ENCODE measurements at regions not wholly inside any gene's neighbourhood (a gene's known extent, or its start where the extent isn't known, plus 50 kb on each side); places are given as distances from the start of the nearest gene placed in this dataset.

DNA sequence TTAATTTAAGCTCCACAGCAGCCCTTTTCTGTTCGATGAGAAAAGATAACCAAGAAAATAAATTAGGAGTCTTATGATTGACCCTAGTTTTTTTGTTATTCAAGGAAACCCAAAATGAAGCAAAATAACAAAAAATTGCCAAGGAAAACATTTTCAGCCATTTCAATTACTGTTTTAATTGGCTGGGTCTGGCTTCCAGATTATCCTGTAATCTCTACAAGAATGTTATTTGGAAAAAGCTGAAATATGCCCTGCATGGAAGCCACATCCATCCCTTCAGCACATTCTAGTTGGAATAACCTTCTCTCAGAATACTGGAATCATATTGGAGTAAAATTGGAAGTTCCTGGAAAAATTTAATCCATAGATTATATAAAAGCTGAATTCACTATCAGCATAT is 191.1 kb upstream of the CCN2 start:
- no peak for ATAC-seq (ENCODE audit: insufficient number of reproducible peaks, low FRiP score, low read depth)
- DNase-seq (ENCODE audit: low spot score) = no peak
- H3K4me3 ChIP-seq = peak overlapping the region; percentile 33
- H3K27me3 ChIP-seq (replicated peaks; ENCODE audit: insufficient read depth) = no peaks in the 10 kb centered on the region
- TF ChIP-seq, protein P1, sequence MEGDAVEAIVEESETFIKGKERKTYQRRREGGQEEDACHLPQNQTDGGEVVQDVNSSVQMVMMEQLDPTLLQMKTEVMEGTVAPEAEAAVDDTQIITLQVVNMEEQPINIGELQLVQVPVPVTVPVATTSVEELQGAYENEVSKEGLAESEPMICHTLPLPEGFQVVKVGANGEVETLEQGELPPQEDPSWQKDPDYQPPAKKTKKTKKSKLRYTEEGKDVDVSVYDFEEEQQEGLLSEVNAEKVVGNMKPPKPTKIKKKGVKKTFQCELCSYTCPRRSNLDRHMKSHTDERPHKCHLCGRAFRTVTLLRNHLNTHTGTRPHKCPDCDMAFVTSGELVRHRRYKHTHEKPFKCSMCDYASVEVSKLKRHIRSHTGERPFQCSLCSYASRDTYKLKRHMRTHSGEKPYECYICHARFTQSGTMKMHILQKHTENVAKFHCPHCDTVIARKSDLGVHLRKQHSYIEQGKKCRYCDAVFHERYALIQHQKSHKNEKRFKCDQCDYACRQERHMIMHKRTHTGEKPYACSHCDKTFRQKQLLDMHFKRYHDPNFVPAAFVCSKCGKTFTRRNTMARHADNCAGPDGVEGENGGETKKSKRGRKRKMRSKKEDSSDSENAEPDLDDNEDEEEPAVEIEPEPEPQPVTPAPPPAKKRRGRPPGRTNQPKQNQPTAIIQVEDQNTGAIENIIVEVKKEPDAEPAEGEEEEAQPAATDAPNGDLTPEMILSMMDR (IDR thresholded peaks at IDR 0.05) = no peak
- H3K27ac ChIP-seq = peak overlapping the region; percentile 38 to 62
- H3K9me3 ChIP-seq = no peaks in the 10 kb centered on the region
- peaks cover 2 to 40% of the 10 kb centered on the region in 2 donors for H3K4me1 ChIP-seq (ENCODE audit: control insufficient read depth in 1 of 2, low read depth in 2 of 2)
- no peaks in the 10 kb centered on the region for H3K36me3 ChIP-seq

DNA sequence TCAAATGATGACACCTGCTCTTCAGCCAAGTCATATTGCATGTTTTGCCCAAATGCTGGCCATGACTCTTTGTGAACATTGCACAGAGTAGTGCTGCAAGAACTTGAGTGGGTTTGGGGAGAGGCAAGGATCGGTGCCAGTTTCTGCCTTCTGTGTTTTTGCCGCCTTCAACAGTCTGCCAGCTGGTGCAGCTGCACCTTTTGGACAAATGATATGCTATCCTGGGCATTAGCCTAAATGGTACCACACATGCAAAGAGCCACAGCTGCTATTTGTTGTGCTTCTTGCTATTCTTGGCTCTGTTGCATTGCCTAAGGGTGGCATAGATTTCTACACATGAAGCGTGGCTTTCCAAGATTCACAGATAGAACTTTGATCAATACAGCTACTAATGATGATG is 189.0 kb upstream of the CCN2 start:
- Histone ChIP-seq H3K27ac (no peak overlapping the region), H3K4me1 (ENCODE audit: control insufficient read depth in 1 of 2, low read depth in 2 of 2) (peaks cover 2 to 40% of the 10 kb centered on the region in 2 donors), H3K9me3 (no peaks in the 10 kb centered on the region), H3K4me3 (no peak overlapping the region), H3K36me3 (no peaks in the 10 kb centered on the region), H3K27me3 (replicated peaks; ENCODE audit: insufficient read depth) (no peaks in the 10 kb centered on the region)
- TF ChIP-seq, protein P1 (IDR thresholded peaks at IDR 0.05) = no peak
- ATAC-seq (ENCODE audit: insufficient number of reproducible peaks, low FRiP score, low read depth) = no peak
- no peak for DNase-seq (ENCODE audit: low spot score)

DNA sequence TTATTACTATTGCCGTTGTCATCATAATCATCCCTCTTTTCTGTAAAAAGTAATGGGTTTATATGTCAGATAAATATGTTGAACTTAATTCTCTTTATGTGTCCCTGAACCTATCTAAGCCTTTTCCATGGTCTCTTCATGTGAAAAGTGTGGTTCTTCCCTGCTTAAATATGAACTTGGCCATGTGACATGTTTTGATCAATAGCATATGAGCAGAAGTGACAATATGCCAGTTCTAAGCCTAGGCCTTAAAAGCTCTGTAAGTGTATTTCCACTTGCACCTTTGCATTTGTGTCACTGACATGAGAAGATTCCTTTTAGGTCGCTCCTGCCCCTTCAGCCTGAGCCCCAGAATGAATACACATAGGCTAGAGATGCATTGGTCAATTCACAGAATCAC is 188.4 kb upstream of the CCN2 start:
- TF ChIP-seq, protein P1 (IDR thresholded peaks at IDR 0.05) = no peak
- no peaks in the 10 kb centered on the region for H3K9me3 ChIP-seq
- H3K36me3 ChIP-seq = no peaks in the 10 kb centered on the region
- no peak overlapping the region for H3K4me3 ChIP-seq
- H3K4me1 ChIP-seq (ENCODE audit: control insufficient read depth in 1 of 2, low read depth in 2 of 2) = peaks cover 2 to 40% of the 10 kb centered on the region in 2 donors
- no peaks in the 10 kb centered on the region for H3K27me3 ChIP-seq (replicated peaks; ENCODE audit: insufficient read depth)
- H3K27ac ChIP-seq = no peak overlapping the region
- DNase-seq (ENCODE audit: low spot score) = no peak
- no peak for ATAC-seq (ENCODE audit: insufficient number of reproducible peaks, low FRiP score, low read depth)

DNA sequence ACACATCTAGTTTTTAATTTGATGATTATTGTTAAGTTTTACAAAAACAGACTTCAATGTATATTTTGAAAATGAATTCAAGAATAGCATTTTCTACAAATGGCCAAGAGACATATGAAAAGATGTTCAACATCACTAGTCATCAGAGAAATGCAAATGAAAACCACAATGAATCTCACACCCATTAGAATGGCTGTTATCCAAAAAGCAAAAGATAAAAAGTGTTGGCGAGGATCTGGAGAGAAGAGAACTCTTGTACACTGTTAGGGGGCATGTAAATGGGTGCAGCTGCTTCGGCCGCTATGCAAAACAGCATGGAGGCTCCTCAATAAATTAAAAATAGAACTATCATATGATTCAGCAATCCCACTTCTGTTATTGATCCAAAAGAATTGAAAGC is 185.8 kb upstream of the CCN2 start:
- Histone ChIP-seq H3K27ac (no peak overlapping the region), H3K4me1 (ENCODE audit: control insufficient read depth in 1 of 2, low read depth in 2 of 2) (peaks cover 10 to 43% of the 10 kb centered on the region in 2 donors), H3K27me3 (replicated peaks; ENCODE audit: insufficient read depth) (no peaks in the 10 kb centered on the region), H3K4me3 (no peak overlapping the region), H3K9me3 (no peaks in the 10 kb centered on the region), H3K36me3 (no peaks in the 10 kb centered on the region)
- ATAC-seq (ENCODE audit: insufficient number of reproducible peaks, low FRiP score, low read depth) (no peak), DNase-seq (ENCODE audit: low spot score) (no peak)
- TF ChIP-seq, protein P1 (IDR thresholded peaks at IDR 0.05) = no peak

DNA sequence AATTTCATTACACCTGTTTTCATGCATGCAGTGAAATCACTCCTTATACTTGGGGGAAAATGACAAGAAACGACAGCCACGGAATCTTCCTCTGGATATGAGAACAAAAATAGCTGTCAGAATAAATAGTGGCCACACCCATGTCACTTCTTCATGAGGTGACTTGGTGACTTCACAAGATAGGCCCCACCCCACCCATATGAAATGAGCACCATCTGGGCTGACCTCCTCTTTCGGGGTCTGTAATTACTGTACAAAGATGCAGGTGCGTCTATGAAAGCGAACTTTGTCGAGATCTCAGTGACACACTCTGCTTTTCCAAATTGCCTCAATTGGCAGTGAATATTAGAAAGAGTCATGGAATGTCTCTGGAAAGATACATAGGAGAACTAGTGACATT is 184.2 kb upstream of the CCN2 start:
- Histone ChIP-seq H3K4me3 (no peak overlapping the region), H3K36me3 (no peaks in the 10 kb centered on the region), H3K27ac (no peak overlapping the region), H3K9me3 (no peaks in the 10 kb centered on the region), H3K4me1 (ENCODE audit: control insufficient read depth in 1 of 2, low read depth in 2 of 2) (peaks cover 18 to 46% of the 10 kb centered on the region in 2 donors), H3K27me3 (replicated peaks; ENCODE audit: insufficient read depth) (no peaks in the 10 kb centered on the region)
- TF ChIP-seq, protein P1 (IDR thresholded peaks at IDR 0.05) = no peak
- DNase-seq (ENCODE audit: low spot score) (no peak), ATAC-seq (ENCODE audit: insufficient number of reproducible peaks, low FRiP score, low read depth) (no peak)

Measured in thoracic aorta (tissue), 2 donors.